ENCODE measurements at regions not wholly inside any gene's neighbourhood (a gene's known extent, or its start where the extent isn't known, plus 50 kb on each side); places are given as distances from the start of the nearest gene placed in this dataset.

DNA sequence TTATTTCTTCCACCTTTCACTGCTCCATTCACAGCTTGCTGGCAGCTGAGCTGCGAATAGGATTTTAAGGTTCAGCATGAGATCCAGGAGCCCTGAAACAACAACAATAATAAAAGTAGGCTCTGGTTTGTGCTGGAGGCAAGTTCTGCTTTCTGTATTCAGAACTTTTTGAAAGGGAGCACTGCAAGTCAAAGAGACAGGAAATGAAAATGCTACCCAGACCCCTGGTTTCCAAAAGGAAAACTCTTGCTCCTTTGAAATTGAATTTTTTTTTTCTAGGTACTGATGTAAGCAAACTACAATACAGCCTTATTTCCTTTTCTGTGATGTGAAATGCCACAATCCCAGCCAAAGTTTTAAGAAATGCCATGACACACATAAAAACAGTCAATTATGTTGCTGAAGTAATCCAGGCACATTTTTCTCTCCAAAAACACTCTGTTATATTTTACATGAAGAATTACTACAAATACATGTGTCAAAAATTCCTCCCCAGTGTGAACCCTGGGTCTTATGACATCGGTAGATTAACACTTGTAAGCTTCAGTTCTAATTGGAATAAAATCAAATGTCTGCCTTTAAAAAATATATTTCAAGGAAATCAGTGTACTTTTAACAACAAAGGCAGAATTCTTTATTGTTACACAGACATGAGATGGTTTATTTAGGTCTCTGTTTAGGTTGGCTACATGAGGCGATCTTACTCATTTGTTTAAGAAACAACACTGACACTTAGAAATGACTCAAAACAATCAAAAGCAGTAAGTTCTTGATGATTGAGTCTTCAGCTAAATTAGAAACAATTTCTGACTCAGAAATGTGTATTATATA, 656.7 kb downstream of the EPHA7 start:
- Mint-ChIP-seq H3K27ac (ENCODE audit: unreplicated experiment) (peak overlapping the region; percentile 53), H3K27me3 (ENCODE audit: unreplicated experiment) (no peaks in the 10 kb centered on the region), H3K9me3 (ENCODE audit: unreplicated experiment) (no peaks in the 10 kb centered on the region), H3K36me3 (ENCODE audit: unreplicated experiment) (no peaks in the 10 kb centered on the region), H3K4me3 (ENCODE audit: unreplicated experiment) (no peak overlapping the region), H3K4me1 (ENCODE audit: unreplicated experiment) (peaks cover 17% of the 10 kb centered on the region)
- TF ChIP-seq, protein P1, sequence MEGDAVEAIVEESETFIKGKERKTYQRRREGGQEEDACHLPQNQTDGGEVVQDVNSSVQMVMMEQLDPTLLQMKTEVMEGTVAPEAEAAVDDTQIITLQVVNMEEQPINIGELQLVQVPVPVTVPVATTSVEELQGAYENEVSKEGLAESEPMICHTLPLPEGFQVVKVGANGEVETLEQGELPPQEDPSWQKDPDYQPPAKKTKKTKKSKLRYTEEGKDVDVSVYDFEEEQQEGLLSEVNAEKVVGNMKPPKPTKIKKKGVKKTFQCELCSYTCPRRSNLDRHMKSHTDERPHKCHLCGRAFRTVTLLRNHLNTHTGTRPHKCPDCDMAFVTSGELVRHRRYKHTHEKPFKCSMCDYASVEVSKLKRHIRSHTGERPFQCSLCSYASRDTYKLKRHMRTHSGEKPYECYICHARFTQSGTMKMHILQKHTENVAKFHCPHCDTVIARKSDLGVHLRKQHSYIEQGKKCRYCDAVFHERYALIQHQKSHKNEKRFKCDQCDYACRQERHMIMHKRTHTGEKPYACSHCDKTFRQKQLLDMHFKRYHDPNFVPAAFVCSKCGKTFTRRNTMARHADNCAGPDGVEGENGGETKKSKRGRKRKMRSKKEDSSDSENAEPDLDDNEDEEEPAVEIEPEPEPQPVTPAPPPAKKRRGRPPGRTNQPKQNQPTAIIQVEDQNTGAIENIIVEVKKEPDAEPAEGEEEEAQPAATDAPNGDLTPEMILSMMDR (IDR thresholded peaks at IDR 0.05) = no peak
- no peak for DNase-seq (ENCODE audit: extremely low spot score, unreplicated experiment)

DNA sequence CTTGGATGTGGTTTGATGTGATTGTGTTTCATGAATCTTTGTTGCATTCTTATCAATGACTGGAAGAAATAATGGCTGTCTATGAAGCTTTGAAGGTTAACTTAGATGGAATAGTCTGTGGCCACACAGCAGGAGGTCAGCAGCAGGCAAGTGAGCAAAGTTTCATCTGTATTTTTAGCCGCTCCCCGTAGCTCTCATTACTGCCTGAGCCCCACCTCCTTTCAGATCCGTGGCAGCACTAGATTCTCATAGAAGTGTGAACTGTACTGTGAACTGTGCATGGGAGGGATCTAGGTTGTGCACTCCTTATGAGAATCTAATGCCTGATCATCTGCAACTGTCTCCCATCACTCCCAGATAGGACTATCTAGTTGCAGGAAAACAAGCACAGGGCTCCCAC, 660.2 kb downstream of the EPHA7 start:
- Mint-ChIP-seq H3K4me1 (ENCODE audit: unreplicated experiment) (peaks cover 19% of the 10 kb centered on the region), H3K36me3 (ENCODE audit: unreplicated experiment) (no peaks in the 10 kb centered on the region), H3K9me3 (ENCODE audit: unreplicated experiment) (no peaks in the 10 kb centered on the region), H3K27me3 (ENCODE audit: unreplicated experiment) (no peaks in the 10 kb centered on the region), H3K27ac (ENCODE audit: unreplicated experiment) (no peak overlapping the region), H3K4me3 (ENCODE audit: unreplicated experiment) (no peak overlapping the region)
- TF ChIP-seq, protein P1 (IDR thresholded peaks at IDR 0.05) = no peak
- no peak for DNase-seq (ENCODE audit: extremely low spot score, unreplicated experiment)

- no peaks in the 10 kb centered on the region for H3K36me3 Mint-ChIP-seq (ENCODE audit: unreplicated experiment)
- H3K9me3 Mint-ChIP-seq (ENCODE audit: unreplicated experiment) = peaks cover 1% of the 10 kb centered on the region
- H3K27ac Mint-ChIP-seq (ENCODE audit: unreplicated experiment) = no peak overlapping the region
- peaks cover 12% of the 10 kb centered on the region for H3K4me1 Mint-ChIP-seq (ENCODE audit: unreplicated experiment)
- no peak overlapping the region for H3K4me3 Mint-ChIP-seq (ENCODE audit: unreplicated experiment)
- TF ChIP-seq, protein P1 (IDR thresholded peaks at IDR 0.05) = no peak
- no peaks in the 10 kb centered on the region for H3K27me3 Mint-ChIP-seq (ENCODE audit: unreplicated experiment)
- no peak for DNase-seq (ENCODE audit: extremely low spot score, unreplicated experiment)
Measured at GRCh38 chr6:92757925-92758324, 661.4 kb downstream of the EPHA7 start.

DNA sequence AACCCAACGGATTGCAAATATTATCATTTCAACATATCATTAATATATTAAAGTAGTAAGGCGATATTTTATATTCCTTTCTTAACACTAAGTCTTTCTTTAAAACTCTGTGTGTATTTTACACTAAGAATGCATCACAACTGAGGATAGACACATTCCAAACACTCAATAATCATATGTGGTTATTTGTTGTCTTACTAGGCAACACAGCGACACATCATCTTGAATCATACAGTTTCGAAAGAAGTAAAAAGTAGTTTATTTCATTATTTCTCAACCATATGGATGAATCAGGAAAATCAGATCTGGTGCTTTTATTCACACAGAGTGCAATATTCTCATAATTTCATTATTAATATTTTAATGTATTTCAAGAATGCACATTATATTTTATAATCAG, 662.4 kb downstream of the EPHA7 start:
- TF ChIP-seq, protein P1 (IDR thresholded peaks at IDR 0.05) = no peak
- H3K4me1 Mint-ChIP-seq (ENCODE audit: unreplicated experiment) = peaks cover 4% of the 10 kb centered on the region
- no peak for DNase-seq (ENCODE audit: extremely low spot score, unreplicated experiment)

GRCh38 chr6:92753956-92754355, 665.4 kb downstream of the EPHA7 start:
- H3K4me3 Mint-ChIP-seq (ENCODE audit: unreplicated experiment) = no peak overlapping the region
- H3K27me3 Mint-ChIP-seq (ENCODE audit: unreplicated experiment) = no peaks in the 10 kb centered on the region
- H3K27ac Mint-ChIP-seq (ENCODE audit: unreplicated experiment) = no peak overlapping the region
- no peak for DNase-seq (ENCODE audit: extremely low spot score, unreplicated experiment)
- TF ChIP-seq, protein P1 (IDR thresholded peaks at IDR 0.05) = no peak
- H3K36me3 Mint-ChIP-seq (ENCODE audit: unreplicated experiment) = peaks cover 17% of the 10 kb centered on the region
- H3K4me1 Mint-ChIP-seq (ENCODE audit: unreplicated experiment) = peaks cover 2% of the 10 kb centered on the region
- peaks cover 32% of the 10 kb centered on the region for H3K9me3 Mint-ChIP-seq (ENCODE audit: unreplicated experiment)

More for the DNA sequence above, 662.4 kb downstream of the EPHA7 start:
- peaks cover 7% of the 10 kb centered on the region for H3K36me3 Mint-ChIP-seq (ENCODE audit: unreplicated experiment)
- H3K27ac Mint-ChIP-seq (ENCODE audit: unreplicated experiment) = no peak overlapping the region
- H3K4me3 Mint-ChIP-seq (ENCODE audit: unreplicated experiment) = no peak overlapping the region
- H3K27me3 Mint-ChIP-seq (ENCODE audit: unreplicated experiment) = no peaks in the 10 kb centered on the region
- peaks cover 11% of the 10 kb centered on the region for H3K9me3 Mint-ChIP-seq (ENCODE audit: unreplicated experiment)

All from osteocyte (in vitro differentiated cells).